IgD-negative memory B cell (primary cell): ENCODE measurements at regions not wholly inside any gene's neighbourhood (a gene's known extent, or its start where the extent isn't known, plus 50 kb on each side); places are given as distances from the start of the nearest gene placed in this dataset.

Experiments used
- H3K27ac Mint-ChIP-seq, 3 donors: one replicate each; pipeline ENCODE4 v1.8.0; 2020 to 2022; ENCODE audit warnings: mild to moderate bottlenecking in 3 of 3, mixed read lengths in 3 of 3, moderate library complexity in 1 of 3
- H3K27me3 Mint-ChIP-seq: one replicate; pipeline ENCODE4 v1.8.0; 2021; ENCODE audit warnings: mixed read lengths
- H3K36me3 Mint-ChIP-seq: one replicate; pipeline ENCODE4 v1.8.0; 2020; ENCODE audit warnings: mild to moderate bottlenecking, mixed read lengths
- H3K4me1 Mint-ChIP-seq, 3 donors: one replicate each; pipeline ENCODE4 v1.8.0; 2020 to 2022; ENCODE audit warnings: mixed read lengths in 3 of 3, mild to moderate bottlenecking in 1 of 3
- H3K4me3 Mint-ChIP-seq, 4 donors: one replicate each; pipeline ENCODE4 v1.8.0; 2020 to 2022; ENCODE audit warnings: mild to moderate bottlenecking in 4 of 4, mixed read lengths in 4 of 4, moderate library complexity in 3 of 4
- H3K9me3 Mint-ChIP-seq, 3 donors: one replicate each; pipeline ENCODE4 v1.8.0; 2020 to 2021; ENCODE audit warnings: mixed read lengths in 3 of 3, mild to moderate bottlenecking in 1 of 3

DNA sequence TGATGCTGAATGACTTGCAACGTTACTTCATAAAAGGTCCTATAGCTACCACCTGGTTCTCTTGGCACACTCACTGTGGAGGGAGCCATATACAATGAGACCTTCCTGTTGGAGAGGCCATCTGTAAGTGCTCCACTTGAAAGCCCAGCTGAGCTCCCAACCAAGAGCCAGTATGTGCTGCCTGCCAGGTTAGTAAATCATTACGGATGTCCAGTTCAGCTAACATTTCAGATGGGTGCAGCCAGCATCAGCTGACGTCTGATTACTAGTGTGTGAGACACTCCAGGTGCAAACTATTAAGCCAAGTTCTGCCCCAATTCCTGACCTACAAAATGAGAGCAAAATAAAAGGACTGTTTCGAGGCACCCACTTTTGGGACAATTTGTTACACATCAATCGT is 274.4 kb upstream of the ROBO2 start:
- Mint-ChIP-seq H3K36me3 (no peaks in the 10 kb centered on the region), H3K4me3 (no peak overlapping the region), H3K9me3 (peaks cover 0 to 10% (median 4%) of the 10 kb centered on the region in 3 donors), H3K27ac (no peak overlapping the region), H3K27me3 (no peaks in the 10 kb centered on the region), H3K4me1 (no peaks in the 10 kb centered on the region)

DNA sequence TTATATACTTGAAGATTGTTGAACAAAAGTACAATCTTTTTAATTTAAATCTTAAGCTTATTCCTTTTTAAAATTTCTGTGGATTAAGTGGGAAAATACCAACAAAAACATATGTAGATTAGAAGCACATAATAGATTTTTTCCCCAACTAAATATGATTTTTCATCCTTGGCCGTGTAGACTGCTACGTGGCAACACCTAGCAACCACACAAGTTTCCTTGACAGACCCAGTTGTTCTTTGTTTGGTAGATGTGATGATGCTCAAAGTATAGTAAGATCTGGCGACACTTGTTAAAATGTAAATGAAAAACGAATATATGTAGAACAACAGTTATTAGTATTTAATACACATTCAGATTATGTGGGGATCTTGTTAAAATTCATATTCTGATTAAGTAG is 271.0 kb upstream of the ROBO2 start:
- H3K4me1 Mint-ChIP-seq, result no peaks in the 10 kb centered on the region
- H3K27me3 Mint-ChIP-seq, result no peaks in the 10 kb centered on the region
- H3K27ac Mint-ChIP-seq, result no peak overlapping the region
- H3K4me3 Mint-ChIP-seq, result no peak overlapping the region
- H3K9me3 Mint-ChIP-seq, result peaks cover 2 to 10% (median 6%) of the 10 kb centered on the region in 3 donors
- H3K36me3 Mint-ChIP-seq, result no peaks in the 10 kb centered on the region

DNA sequence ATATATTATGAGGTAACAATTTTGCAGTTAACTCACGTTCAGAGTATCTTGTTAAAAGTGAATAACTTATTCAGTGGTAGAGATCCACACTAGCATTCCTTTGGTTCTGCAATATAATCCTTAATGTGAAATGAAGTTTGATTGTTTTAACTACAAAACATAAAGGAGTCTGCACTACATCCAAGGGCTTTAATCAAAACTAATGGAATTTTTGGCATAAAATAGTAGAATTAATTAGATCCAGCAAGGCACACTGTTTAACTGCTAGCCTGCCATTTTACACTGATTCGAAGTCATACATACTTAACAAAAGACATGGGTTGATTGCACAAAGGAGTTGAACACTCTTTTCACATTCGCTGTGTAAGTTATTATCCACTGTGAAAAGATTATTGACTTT is 263.0 kb upstream of the ROBO2 start:
- Mint-ChIP-seq H3K9me3 (peaks cover 0 to 24% (median 5%) of the 10 kb centered on the region in 3 donors), H3K36me3 (no peaks in the 10 kb centered on the region), H3K27ac (no peak overlapping the region)

DNA sequence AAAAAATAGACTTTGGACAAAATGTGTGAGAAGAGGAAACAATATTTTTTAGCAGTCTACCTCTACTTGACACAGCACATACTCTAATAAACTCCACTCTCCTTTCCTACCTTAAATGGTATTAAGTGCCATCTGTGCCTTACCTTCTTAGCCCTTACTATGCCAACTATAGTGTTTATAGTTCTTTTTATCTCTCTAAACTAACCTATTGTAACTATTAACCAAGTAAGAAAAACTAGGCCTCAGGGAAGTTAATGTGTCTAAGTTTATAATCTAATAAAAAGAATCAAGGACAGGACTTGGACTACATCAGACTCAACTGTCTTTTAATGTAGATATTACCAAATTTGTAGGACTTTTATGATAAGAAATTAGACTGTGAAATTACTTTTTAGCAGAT is 251.7 kb upstream of the ROBO2 start:
- Mint-ChIP-seq H3K4me1 (no peaks in the 10 kb centered on the region), H3K9me3 (peaks cover 2 to 6% (median 4%) of the 10 kb centered on the region in 3 donors), H3K27ac (no peak overlapping the region), H3K27me3 (no peaks in the 10 kb centered on the region), H3K36me3 (no peaks in the 10 kb centered on the region), H3K4me3 (no peak overlapping the region)

More for the DNA sequence above, 263.0 kb upstream of the ROBO2 start:
- no peaks in the 10 kb centered on the region for H3K4me1 Mint-ChIP-seq
- H3K27me3 Mint-ChIP-seq, result no peaks in the 10 kb centered on the region
- no peak overlapping the region for H3K4me3 Mint-ChIP-seq

DNA sequence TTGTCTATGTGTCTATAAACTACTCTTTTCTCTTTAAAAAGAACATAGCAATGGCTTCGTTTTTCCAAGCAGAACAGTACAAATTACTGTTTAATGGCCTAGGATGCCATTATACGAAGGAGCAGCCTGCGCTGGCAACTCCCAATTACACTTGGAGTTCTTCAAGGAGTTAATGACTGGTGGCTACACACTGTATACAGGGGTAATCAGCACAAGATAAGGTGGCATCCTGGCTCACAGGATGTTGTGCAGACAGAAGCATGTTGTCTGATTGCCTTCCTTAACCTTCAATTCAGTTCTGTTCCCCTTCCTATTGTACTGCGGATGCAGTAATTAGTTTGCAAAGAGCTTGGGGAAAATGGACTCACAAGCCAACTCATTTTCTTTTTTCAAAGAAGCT is 250.7 kb upstream of the ROBO2 start:
- Mint-ChIP-seq H3K9me3 (peaks cover 2 to 8% (median 2%) of the 10 kb centered on the region in 3 donors), H3K4me1 (no peaks in the 10 kb centered on the region), H3K27me3 (no peaks in the 10 kb centered on the region), H3K27ac (no peak overlapping the region), H3K36me3 (no peaks in the 10 kb centered on the region), H3K4me3 (no peak overlapping the region)

DNA sequence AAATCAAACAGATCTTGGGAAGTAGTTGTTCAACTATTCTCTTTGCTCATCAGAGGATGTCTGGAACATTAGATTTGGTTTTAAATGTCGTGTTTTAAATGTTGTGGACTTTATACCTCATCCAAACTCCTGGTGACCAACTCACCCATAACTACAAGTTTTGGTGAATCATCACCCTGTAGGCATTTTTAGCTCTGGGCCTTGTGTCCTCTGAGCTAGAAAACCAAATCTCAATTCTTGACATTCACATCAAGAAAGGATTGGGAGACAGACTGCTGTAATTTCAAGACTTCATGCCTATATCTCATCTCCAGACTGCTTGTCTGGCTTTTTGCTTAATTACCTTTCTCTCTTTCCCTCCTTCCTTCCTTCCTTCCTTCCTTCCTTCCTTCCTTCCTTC is 228.5 kb upstream of the ROBO2 start:
- Mint-ChIP-seq H3K4me1 (no peaks in the 10 kb centered on the region), H3K27ac (no peak overlapping the region), H3K4me3 (no peak overlapping the region), H3K9me3 (peaks cover 2 to 17% (median 3%) of the 10 kb centered on the region in 3 donors), H3K36me3 (peaks cover 3% of the 10 kb centered on the region), H3K27me3 (no peaks in the 10 kb centered on the region)

DNA sequence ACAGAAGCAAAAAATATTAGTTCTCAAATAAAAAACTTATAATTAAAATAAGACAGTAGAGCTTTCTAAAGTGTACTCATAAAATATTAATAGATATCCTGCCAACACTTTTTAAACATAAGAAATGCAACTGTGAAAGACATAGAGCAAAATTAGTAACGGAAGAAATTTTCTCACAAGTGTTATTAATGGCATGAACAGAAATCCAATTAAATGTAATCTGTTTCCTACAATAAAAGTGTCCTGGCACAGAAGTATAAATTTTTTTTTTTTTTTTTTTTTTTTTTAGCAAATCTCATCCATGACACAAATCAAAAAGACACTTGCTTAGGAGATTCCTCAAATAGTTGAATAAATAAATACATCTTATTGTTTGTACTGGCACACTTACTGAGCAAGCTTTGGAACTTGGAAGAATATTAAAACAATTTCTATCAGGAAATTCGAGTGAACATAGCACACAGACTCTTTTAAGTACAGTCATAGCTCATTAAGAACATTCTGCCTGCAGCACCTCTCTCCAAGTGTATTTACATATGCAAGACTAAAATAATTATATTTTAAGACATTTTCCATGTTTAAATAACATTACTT is 227.2 kb upstream of the ROBO2 start:
- H3K9me3 Mint-ChIP-seq, result peaks cover 2 to 17% (median 3%) of the 10 kb centered on the region in 3 donors
- no peaks in the 10 kb centered on the region for H3K4me1 Mint-ChIP-seq
- H3K27me3 Mint-ChIP-seq, result no peaks in the 10 kb centered on the region
- no peak overlapping the region for H3K4me3 Mint-ChIP-seq
- peaks cover 3% of the 10 kb centered on the region for H3K36me3 Mint-ChIP-seq
- H3K27ac Mint-ChIP-seq, result no peak overlapping the region

DNA sequence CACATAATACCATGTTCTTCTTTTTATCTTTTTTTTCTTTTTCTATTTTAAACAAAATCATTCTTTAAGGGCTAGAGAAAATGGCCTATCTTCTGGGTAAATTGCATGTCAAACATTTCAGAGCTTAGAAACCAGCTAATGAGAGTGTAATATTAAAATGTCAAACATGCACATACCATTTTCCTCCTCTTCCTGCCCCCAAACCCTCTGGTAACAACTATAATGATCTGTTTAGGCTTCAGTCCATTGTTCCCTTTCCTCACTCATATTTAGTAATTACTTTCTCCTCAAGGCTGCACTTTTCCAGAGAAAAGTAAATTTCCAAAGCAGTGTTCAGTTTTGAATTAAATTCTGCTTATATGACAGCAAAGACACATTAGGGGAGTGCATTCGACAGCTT is 224.3 kb upstream of the ROBO2 start:
- H3K27me3 Mint-ChIP-seq, result no peaks in the 10 kb centered on the region
- H3K9me3 Mint-ChIP-seq, result peaks cover 1 to 13% (median 4%) of the 10 kb centered on the region in 3 donors

DNA sequence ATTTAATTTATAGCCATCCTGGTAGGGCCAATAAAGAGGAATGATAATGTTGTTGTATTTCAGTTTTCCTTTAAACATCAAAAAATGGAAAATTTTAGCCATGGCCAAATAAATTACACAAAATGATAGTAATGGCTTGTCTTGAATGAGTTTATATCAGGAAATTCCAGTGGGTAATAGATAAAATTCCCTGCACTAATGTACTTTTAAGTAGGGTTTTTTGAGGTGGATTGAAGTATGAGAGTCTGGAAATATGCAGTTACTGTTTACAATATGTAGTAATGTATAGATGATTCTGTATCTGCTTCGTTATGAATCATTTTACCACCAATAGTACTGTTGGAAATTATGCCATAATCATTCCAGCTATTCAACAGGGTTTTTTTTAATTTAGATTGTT is 219.4 kb upstream of the ROBO2 start:
- no peaks in the 10 kb centered on the region for H3K4me1 Mint-ChIP-seq
- no peak overlapping the region for H3K4me3 Mint-ChIP-seq
- H3K27ac Mint-ChIP-seq, result no peak overlapping the region
- no peaks in the 10 kb centered on the region for H3K36me3 Mint-ChIP-seq
- peaks cover 1 to 5% (median 4%) of the 10 kb centered on the region in 3 donors for H3K9me3 Mint-ChIP-seq
- H3K27me3 Mint-ChIP-seq, result no peaks in the 10 kb centered on the region

More for the DNA sequence above, 224.3 kb upstream of the ROBO2 start:
- Mint-ChIP-seq H3K27ac (no peak overlapping the region), H3K36me3 (no peaks in the 10 kb centered on the region), H3K4me1 (no peaks in the 10 kb centered on the region), H3K4me3 (no peak overlapping the region)

DNA sequence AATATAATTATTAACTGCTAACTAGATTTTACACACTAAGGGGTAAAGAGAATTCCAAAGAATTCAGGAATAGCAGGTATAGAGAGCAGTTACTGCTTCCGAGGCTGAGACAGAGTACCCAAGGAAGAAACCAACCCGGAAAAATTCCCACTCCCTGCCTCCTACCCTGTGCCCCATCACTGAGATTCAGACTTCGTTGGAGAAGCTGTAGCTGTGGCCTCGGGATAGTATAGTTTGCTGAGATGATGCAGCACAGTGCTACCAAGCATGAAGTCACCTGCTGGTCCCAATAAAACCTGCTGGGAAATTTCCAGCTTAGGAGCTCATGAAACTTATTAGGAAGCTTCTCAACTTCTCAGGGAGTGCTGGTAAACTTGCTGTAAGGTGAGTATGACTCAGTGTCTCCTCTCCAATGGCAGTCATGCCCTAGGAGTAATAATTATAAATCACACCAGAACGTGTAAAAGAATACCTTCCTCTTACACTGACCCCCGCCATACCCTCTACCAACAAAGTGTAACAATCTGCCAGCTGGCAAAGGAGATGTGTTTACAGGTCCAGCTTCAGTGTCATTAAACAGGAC is 215.2 kb upstream of the ROBO2 start:
- Mint-ChIP-seq H3K4me3 (no peak overlapping the region), H3K4me1 (no peaks in the 10 kb centered on the region), H3K27me3 (no peaks in the 10 kb centered on the region), H3K9me3 (peaks cover under 1 to 4% (median 3%) of the 10 kb centered on the region in 3 donors), H3K36me3 (peaks cover 3% of the 10 kb centered on the region), H3K27ac (no peak overlapping the region)

DNA sequence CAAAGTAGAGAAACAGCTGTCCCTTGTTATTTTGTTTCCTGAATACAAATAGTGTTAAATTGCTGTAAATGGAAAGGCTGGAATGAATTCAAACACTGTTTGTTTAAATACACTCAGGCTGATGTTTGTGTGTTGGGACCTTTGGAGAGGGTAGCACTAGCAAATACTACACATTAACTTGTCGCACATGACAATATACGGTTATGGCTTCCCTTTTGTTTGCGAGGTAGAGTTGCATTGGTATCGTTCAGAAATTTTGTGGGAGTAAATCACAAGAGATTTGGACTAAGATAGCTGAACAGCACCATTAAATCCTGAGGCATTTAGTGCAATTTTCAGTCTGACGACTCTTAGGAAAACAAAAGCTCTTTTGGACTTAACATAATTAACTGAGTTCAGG is 213.0 kb upstream of the ROBO2 start:
- Mint-ChIP-seq H3K4me1 (no peaks in the 10 kb centered on the region), H3K36me3 (peaks cover 3% of the 10 kb centered on the region), H3K27me3 (no peaks in the 10 kb centered on the region), H3K27ac (no peak overlapping the region), H3K4me3 (no peak overlapping the region), H3K9me3 (peaks cover 0 to 6% (median 2%) of the 10 kb centered on the region in 3 donors)

DNA sequence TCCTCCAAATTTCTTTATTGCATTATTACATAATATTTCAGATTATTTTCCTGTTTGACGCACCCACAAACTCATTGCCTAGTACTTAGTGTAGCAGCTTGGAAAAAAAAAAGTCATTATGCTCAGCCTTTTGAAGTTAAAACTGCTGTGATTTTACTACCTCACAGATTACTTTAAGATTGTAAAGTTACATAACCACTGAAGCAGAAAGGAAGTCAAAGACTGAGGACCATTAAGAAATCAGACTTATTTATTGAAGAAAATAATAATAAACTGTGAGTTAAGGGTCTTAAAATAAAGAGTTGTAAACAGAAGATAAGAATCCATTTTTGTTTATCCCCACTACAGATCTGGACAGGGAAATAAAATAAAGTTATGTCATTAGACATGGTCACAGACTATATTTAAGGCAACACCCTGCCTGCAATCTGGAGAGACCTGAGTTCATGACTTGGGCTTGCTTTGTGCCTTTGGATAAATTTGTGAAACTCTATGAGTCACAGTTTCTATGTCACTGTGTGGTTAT is 212.1 kb upstream of the ROBO2 start:
- Mint-ChIP-seq H3K36me3 (peaks cover 5% of the 10 kb centered on the region), H3K9me3 (peaks cover 2 to 6% (median 6%) of the 10 kb centered on the region in 3 donors), H3K27me3 (no peaks in the 10 kb centered on the region), H3K4me3 (no peak overlapping the region), H3K4me1 (no peaks in the 10 kb centered on the region), H3K27ac (no peak overlapping the region)

DNA sequence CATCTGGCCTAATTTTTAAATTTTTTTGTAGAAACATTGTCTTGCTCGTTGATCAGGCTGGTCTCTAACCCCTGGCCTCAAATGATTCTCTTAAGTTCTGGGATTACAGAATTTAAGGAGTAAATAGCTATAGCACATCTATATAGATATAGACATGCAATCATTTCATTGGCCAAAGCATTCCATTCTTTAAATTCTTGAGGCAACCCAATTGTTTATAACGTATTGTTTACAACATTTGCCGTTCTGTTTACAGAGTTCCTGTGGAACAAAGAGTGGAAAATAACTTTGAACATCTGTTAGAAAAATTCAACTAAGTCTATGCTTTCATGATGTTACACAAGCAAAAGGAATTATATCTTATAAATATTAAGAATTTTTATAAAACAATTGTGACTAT is 205.2 kb upstream of the ROBO2 start:
- H3K9me3 Mint-ChIP-seq, result peaks cover 4 to 10% (median 9%) of the 10 kb centered on the region in 3 donors
- no peak overlapping the region for H3K27ac Mint-ChIP-seq

DNA sequence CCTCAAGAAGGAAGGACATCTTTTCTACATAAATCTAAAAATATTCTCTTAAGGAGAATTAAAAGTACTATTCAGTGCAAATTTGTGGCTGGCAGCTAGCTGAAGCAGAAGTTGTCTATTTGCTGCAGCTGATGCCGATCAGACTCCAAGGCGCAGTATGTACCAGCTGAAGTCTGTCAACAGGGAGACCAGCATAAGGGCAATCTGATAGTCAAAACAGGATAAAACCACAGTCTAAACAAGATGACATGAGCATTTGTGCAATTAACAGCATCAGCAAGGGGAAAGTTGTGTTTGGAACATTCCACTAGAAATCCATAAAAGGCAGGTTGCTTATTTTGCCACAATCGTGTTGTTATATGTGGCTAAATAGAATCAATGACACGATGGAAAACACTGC is 198.2 kb upstream of the ROBO2 start:
- no peaks in the 10 kb centered on the region for H3K36me3 Mint-ChIP-seq
- H3K27ac Mint-ChIP-seq, result no peak overlapping the region
- H3K27me3 Mint-ChIP-seq, result no peaks in the 10 kb centered on the region
- no peak overlapping the region for H3K4me3 Mint-ChIP-seq
- peaks cover under 1 to 11% (median 7%) of the 10 kb centered on the region in 3 donors for H3K9me3 Mint-ChIP-seq
- H3K4me1 Mint-ChIP-seq, result no peaks in the 10 kb centered on the region

More for the DNA sequence above, 205.2 kb upstream of the ROBO2 start:
- no peaks in the 10 kb centered on the region for H3K4me1 Mint-ChIP-seq
- no peak overlapping the region for H3K4me3 Mint-ChIP-seq
- H3K27me3 Mint-ChIP-seq, result no peaks in the 10 kb centered on the region
- peaks cover 2% of the 10 kb centered on the region for H3K36me3 Mint-ChIP-seq

DNA sequence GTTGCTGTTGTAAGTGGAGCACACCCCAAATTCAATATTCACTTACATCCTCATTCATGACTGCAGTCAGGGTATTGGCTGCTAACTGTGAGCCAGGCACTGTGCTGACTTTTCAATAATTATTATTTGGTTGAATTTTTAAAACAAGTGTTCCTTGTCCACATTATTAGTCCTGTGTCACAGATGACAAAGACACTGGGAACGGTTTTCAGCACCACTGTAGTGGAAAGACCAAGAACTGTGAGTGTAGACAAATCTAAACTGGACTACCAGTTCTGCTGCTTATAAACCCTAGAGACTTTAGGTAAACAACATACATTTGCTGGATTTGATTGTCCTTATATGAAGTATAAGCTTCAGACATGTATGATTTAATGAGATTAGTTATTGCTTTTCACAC is 197.7 kb upstream of the ROBO2 start:
- Mint-ChIP-seq H3K4me3 (no peak overlapping the region), H3K27ac (no peak overlapping the region), H3K36me3 (no peaks in the 10 kb centered on the region), H3K27me3 (no peaks in the 10 kb centered on the region), H3K4me1 (no peaks in the 10 kb centered on the region), H3K9me3 (peaks cover 0 to 11% (median 5%) of the 10 kb centered on the region in 3 donors)

DNA sequence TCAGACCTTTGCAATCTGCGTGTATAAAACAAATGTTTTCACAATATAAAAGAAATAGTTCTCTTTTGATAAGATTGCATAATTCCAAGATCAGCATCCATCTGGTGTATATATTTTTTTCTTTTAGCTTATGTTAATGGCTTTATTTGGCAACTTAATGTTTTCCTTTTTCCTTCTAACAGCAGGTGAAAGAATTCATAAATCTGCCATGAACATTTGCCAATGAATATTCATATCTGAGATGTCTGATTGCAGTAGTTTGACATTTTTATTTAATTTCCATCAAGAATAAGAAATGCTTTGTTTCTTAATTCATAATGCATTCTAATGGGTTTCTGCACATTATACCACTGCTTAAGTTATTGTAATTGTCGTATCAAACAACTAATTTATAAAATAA is 184.4 kb upstream of the ROBO2 start:
- H3K27me3 Mint-ChIP-seq, result no peaks in the 10 kb centered on the region
- peaks cover 2 to 20% (median 2%) of the 10 kb centered on the region in 3 donors for H3K9me3 Mint-ChIP-seq
- no peak overlapping the region for H3K4me3 Mint-ChIP-seq
- H3K27ac Mint-ChIP-seq, result no peak overlapping the region
- no peaks in the 10 kb centered on the region for H3K36me3 Mint-ChIP-seq
- H3K4me1 Mint-ChIP-seq, result no peaks in the 10 kb centered on the region
